IMR-90 (cell line): ENCODE measurements at regions not wholly inside any gene's neighbourhood (a gene's known extent, or its start where the extent isn't known, plus 50 kb on each side); places are given as distances from the start of the nearest gene placed in this dataset.

Source experiments
- CEBPB ChIP-seq: IDR thresholded peaks from 2 replicates; pipeline ENCODE4 v1.6.1; 2012; ENCODE audit warnings: low read depth, low read length, improper control_type of control experiment
- CTCF ChIP-seq: conservative IDR thresholded peaks from 2 replicates; pipeline ENCODE4 v1.5.1; 2012; ENCODE audit warnings: mild to moderate bottlenecking, low read depth, low read length, improper control_type of control experiment
- ELK1 ChIP-seq: fragments of 150-350 bp; IDR thresholded peaks from 2 replicates; pipeline ENCODE4 v1.6.1; 2016; ENCODE audit warnings: low read depth, mild to moderate bottlenecking, low read length, moderate library complexity, borderline replicate concordance
- MAFK ChIP-seq: IDR thresholded peaks from 2 replicates; pipeline ENCODE4 v1.6.1; 2012; ENCODE audit warnings: low read depth, low read length, improper control_type of control experiment
- MXI1 ChIP-seq: IDR thresholded peaks from 2 replicates; pipeline ENCODE4 v1.6.1; 2012; ENCODE audit warnings: low read depth, mild to moderate bottlenecking, low read length, moderate library complexity, borderline replicate concordance
- POLR2A ChIP-seq: IDR thresholded peaks from 2 replicates; pipeline ENCODE4 v1.6.1; 2012; ENCODE audit warnings: mild to moderate bottlenecking, low read depth, low read length
- RAD21 ChIP-seq: IDR thresholded peaks from 2 replicates; pipeline ENCODE4 v1.6.1; 2012; ENCODE audit warnings: low read length, improper control_type of control experiment
- RCOR1 ChIP-seq: IDR thresholded peaks from 2 replicates; pipeline ENCODE4 v1.6.1; 2012; ENCODE audit warnings: mild to moderate bottlenecking, low read length, improper control_type of control experiment; ENCODE audit not compliant: insufficient replicate concordance
- SMC3 ChIP-seq: fragments of 150-350 bp; IDR thresholded peaks from 2 replicates; pipeline ENCODE4 v1.6.1; 2016; ENCODE audit warnings: low read depth, mild to moderate bottlenecking, antibody characterized with exemption, low read length, moderate library complexity
- USF2 ChIP-seq: fragments of 150-350 bp; IDR thresholded peaks from 2 replicates; pipeline ENCODE4 v1.6.1; 2017; ENCODE audit warnings: mild to moderate bottlenecking, antibody characterized with exemption, low read length, low read depth

- TF ChIP-seq CTCF: no peak
- TF ChIP-seq POLR2A: no peak
- no peak for TF ChIP-seq SMC3
- no peak for TF ChIP-seq RAD21
- no peak for TF ChIP-seq MXI1
- no peak for TF ChIP-seq MAFK
- TF ChIP-seq USF2: no peak
- no peak for TF ChIP-seq ELK1
- no peak for TF ChIP-seq CEBPB
- no peak for TF ChIP-seq RCOR1
Measured at GRCh38 chr15:95910643-95911212, 419.8 kb upstream of the NR2F2 start.
